RPMI7951 (cell line): ENCODE measurements at regions not wholly inside any gene's neighbourhood (a gene's known extent, or its start where the extent isn't known, plus 50 kb on each side); places are given as distances from the start of the nearest gene placed in this dataset.

Experiments used
- DNase-seq: peaks from one replicate; pipeline ENCODE4 v3.0.0-alpha.2; 2012; ENCODE audit warnings: low read depth

GRCh38 chr13:104004572-104004971 is 938.4 kb upstream of the SLC10A2 start:
- no peak for DNase-seq

GRCh38 chr13:104002216-104002615 is 936.0 kb upstream of the SLC10A2 start:
- DNase-seq, result no peak

- DNase-seq, result no peak
Observed at GRCh38 chr13:104001766-104002165, 935.5 kb upstream of the SLC10A2 start.

- DNase-seq, result no peak
Observed at GRCh38 chr13:103996733-103997132, 930.5 kb upstream of the SLC10A2 start.

GRCh38 chr13:103983948-103984347 is 917.7 kb upstream of the SLC10A2 start:
- no peak for DNase-seq

GRCh38 chr13:103976371-103976770 is 910.2 kb upstream of the SLC10A2 start:
- no peak for DNase-seq

- no peak for DNase-seq
Observed at GRCh38 chr13:103973740-103974139, 907.5 kb upstream of the SLC10A2 start.

GRCh38 chr13:103969520-103970050 is 903.4 kb upstream of the SLC10A2 start:
- DNase-seq, result no peak

GRCh38 chr13:103965506-103966243 is 899.5 kb upstream of the SLC10A2 start:
- no peak for DNase-seq

GRCh38 chr13:103961784-103962183 is 895.6 kb upstream of the SLC10A2 start:
- no peak for DNase-seq

GRCh38 chr13:103961129-103961528 is 894.9 kb upstream of the SLC10A2 start:
- DNase-seq, result no peak

- no peak for DNase-seq
Observed at GRCh38 chr13:103960001-103960400, 893.8 kb upstream of the SLC10A2 start.

GRCh38 chr13:103958691-103959090 is 892.5 kb upstream of the SLC10A2 start:
- DNase-seq, result no peak

GRCh38 chr13:103957939-103958338 is 891.7 kb upstream of the SLC10A2 start:
- no peak for DNase-seq

GRCh38 chr13:103953859-103954258 is 887.6 kb upstream of the SLC10A2 start:
- no peak for DNase-seq

- no peak for DNase-seq
Observed at GRCh38 chr13:103952183-103952582, 886.0 kb upstream of the SLC10A2 start.

GRCh38 chr13:103948426-103948825 is 882.2 kb upstream of the SLC10A2 start:
- DNase-seq, result no peak

- no peak for DNase-seq
Observed at GRCh38 chr13:103945836-103946235, 879.6 kb upstream of the SLC10A2 start.

- no peak for DNase-seq
Observed at GRCh38 chr13:103941506-103942140, 875.4 kb upstream of the SLC10A2 start.

GRCh38 chr13:103935117-103935516 is 868.9 kb upstream of the SLC10A2 start:
- DNase-seq, result no peak

GRCh38 chr13:103931885-103932284 is 865.7 kb upstream of the SLC10A2 start:
- no peak for DNase-seq

GRCh38 chr13:103931331-103931845 is 865.2 kb upstream of the SLC10A2 start:
- DNase-seq, result no peak

- no peak for DNase-seq
Observed at GRCh38 chr13:103926118-103926517, 859.9 kb upstream of the SLC10A2 start.
